ENCODE measurements at regions not wholly inside any gene's neighbourhood (a gene's known extent, or its start where the extent isn't known, plus 50 kb on each side); places are given as distances from the start of the nearest gene placed in this dataset.

GRCh38 chr3:70832089-70832833 is 519.8 kb upstream of the MDFIC2 start:
- ATAC-seq (replicated peaks; ENCODE audit: extremely low read depth, poor library complexity, severe bottlenecking) (no peak), DNase-seq (ENCODE audit: low spot score in 2 of 2) (no peak)
- H3K4me1 Mint-ChIP-seq: no peaks in the 10 kb centered on the region
- H3K27ac Mint-ChIP-seq (ENCODE audit: low read depth): no peak overlapping the region
- no peaks in the 10 kb centered on the region for H3K36me3 Mint-ChIP-seq (ENCODE audit: insufficient read depth)
- no peak overlapping the region for H3K4me3 Mint-ChIP-seq
- H3K27me3 Mint-ChIP-seq: peaks cover 19% of the 10 kb centered on the region
- no peaks in the 10 kb centered on the region for H3K9me3 Mint-ChIP-seq

- H3K9me3 Mint-ChIP-seq: no peaks in the 10 kb centered on the region
- H3K27ac Mint-ChIP-seq (ENCODE audit: low read depth): no peak overlapping the region
- peaks cover 16% of the 10 kb centered on the region for H3K27me3 Mint-ChIP-seq
- H3K36me3 Mint-ChIP-seq (ENCODE audit: insufficient read depth): no peaks in the 10 kb centered on the region
- DNase-seq (ENCODE audit: low spot score in 2 of 2) (no peak), ATAC-seq (replicated peaks; ENCODE audit: extremely low read depth, poor library complexity, severe bottlenecking) (no peak)
- H3K4me3 Mint-ChIP-seq: no peak overlapping the region
- no peaks in the 10 kb centered on the region for H3K4me1 Mint-ChIP-seq
These were observed 516.7 kb upstream of the MDFIC2 start for GRCh38 chr3:70829092-70829491.

DNA sequence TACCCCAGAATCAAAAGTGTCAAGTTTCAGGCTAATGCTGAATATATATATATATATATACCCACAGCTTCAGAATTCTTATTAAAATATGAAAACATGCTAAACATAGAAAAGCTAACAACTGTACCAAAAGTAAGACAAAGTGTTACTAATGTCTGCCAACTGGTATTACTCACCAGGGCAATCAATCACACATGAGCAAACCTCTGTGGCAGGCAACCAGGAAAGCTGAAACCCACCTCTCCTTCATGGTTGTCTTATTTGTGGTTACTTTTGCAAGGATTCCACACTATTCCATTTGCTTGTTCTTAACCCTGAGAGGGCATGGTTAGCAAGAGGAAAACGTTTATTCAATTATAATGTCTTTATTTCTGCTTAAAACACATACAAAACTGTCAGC is 512.3 kb upstream of the MDFIC2 start:
- DNase-seq (ENCODE audit: low spot score in 2 of 2) (no peak), ATAC-seq (replicated peaks; ENCODE audit: extremely low read depth, poor library complexity, severe bottlenecking) (no peak)
- no peak overlapping the region for H3K4me3 Mint-ChIP-seq
- no peak overlapping the region for H3K27ac Mint-ChIP-seq (ENCODE audit: low read depth)
- H3K9me3 Mint-ChIP-seq: no peaks in the 10 kb centered on the region
- H3K27me3 Mint-ChIP-seq: peaks cover 25% of the 10 kb centered on the region
- H3K36me3 Mint-ChIP-seq (ENCODE audit: insufficient read depth): no peaks in the 10 kb centered on the region
- no peaks in the 10 kb centered on the region for H3K4me1 Mint-ChIP-seq

DNA sequence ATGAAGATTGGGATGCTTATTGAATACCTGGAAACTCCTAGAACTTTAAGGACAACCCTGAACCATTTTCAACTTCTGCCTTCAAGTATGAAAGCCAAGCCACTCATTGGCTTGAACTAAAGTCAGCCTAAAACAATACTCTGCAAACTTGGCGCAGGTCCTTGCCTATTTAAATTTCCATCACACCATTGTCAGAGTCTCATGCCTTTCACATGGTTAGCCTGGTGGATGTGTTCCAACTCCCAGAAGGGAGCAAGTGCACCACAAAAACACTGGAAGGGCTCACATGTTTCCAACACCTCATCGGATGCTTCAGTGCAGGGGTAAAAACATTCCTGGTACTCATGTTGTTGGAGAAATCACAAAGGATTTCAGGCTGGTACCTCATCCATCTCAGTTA is 511.6 kb upstream of the MDFIC2 start:
- Mint-ChIP-seq H3K4me1 (no peaks in the 10 kb centered on the region), H3K9me3 (no peaks in the 10 kb centered on the region), H3K4me3 (no peak overlapping the region), H3K27ac (ENCODE audit: low read depth) (no peak overlapping the region), H3K27me3 (peaks cover 32% of the 10 kb centered on the region), H3K36me3 (ENCODE audit: insufficient read depth) (no peaks in the 10 kb centered on the region)
- no peak for ATAC-seq (replicated peaks; ENCODE audit: extremely low read depth, poor library complexity, severe bottlenecking)
- no peak for DNase-seq (ENCODE audit: low spot score in 2 of 2)

DNA sequence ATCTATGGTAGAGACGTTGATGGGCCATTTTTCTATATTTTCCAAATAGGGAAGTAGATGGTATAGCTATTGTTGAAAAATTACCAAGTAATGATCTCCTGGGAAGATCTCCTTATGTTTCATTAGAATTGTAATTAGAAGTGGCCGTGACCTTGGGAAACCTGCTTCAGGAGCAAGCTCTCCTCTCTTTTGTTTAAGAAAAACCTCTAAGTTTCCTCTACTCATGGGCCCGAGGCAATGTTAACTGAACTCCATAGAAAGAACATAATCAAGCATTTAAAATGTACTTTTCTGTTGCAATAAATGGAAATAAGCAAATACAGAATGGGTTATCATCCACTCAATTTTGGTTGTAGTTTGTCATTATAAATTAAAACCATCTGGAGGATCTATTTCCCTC is 511.2 kb upstream of the MDFIC2 start:
- no peak overlapping the region for H3K27ac Mint-ChIP-seq (ENCODE audit: low read depth)
- ATAC-seq (replicated peaks; ENCODE audit: extremely low read depth, poor library complexity, severe bottlenecking): no peak
- peaks cover 35% of the 10 kb centered on the region for H3K27me3 Mint-ChIP-seq
- no peak overlapping the region for H3K4me3 Mint-ChIP-seq
- no peaks in the 10 kb centered on the region for H3K4me1 Mint-ChIP-seq
- no peak for DNase-seq (ENCODE audit: low spot score in 2 of 2)
- H3K36me3 Mint-ChIP-seq (ENCODE audit: insufficient read depth): no peaks in the 10 kb centered on the region
- H3K9me3 Mint-ChIP-seq: no peaks in the 10 kb centered on the region

GRCh38 chr3:70822669-70823068 is 510.2 kb upstream of the MDFIC2 start:
- Mint-ChIP-seq H3K4me3 (no peak overlapping the region), H3K4me1 (no peaks in the 10 kb centered on the region), H3K9me3 (no peaks in the 10 kb centered on the region), H3K27me3 (peaks cover 38% of the 10 kb centered on the region), H3K36me3 (ENCODE audit: insufficient read depth) (no peaks in the 10 kb centered on the region), H3K27ac (ENCODE audit: low read depth) (no peak overlapping the region)
- ATAC-seq (replicated peaks; ENCODE audit: extremely low read depth, poor library complexity, severe bottlenecking) (no peak), DNase-seq (ENCODE audit: low spot score in 2 of 2) (no peak)

DNA sequence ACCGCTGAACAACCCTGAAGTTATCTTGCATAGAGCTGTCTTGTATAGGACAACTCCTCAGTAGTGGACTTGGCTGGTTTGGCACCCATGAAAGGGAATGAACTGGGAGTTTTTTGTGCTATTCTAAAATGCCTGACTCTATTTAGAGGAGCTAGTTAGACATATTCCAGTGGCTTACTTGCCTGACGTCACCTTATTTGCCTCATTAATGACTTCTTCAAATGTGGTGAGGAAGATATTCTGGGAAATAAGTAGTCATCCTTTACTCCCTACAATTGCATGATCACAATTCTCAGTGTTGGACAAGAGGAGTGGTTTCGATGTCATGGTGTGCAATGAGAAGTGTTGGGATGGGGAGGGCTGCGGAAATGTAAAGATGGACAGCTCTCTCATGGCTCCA is 509.2 kb upstream of the MDFIC2 start:
- H3K27ac Mint-ChIP-seq (ENCODE audit: low read depth): no peak overlapping the region
- DNase-seq (ENCODE audit: low spot score in 2 of 2) (no peak), ATAC-seq (replicated peaks; ENCODE audit: extremely low read depth, poor library complexity, severe bottlenecking) (no peak)
- no peaks in the 10 kb centered on the region for H3K4me1 Mint-ChIP-seq
- H3K27me3 Mint-ChIP-seq: peaks cover 47% of the 10 kb centered on the region
- no peak overlapping the region for H3K4me3 Mint-ChIP-seq
- H3K36me3 Mint-ChIP-seq (ENCODE audit: insufficient read depth): no peaks in the 10 kb centered on the region
- H3K9me3 Mint-ChIP-seq: no peaks in the 10 kb centered on the region

- Mint-ChIP-seq H3K36me3 (ENCODE audit: insufficient read depth) (no peaks in the 10 kb centered on the region), H3K9me3 (no peaks in the 10 kb centered on the region), H3K27me3 (peaks cover 51% of the 10 kb centered on the region), H3K4me1 (no peaks in the 10 kb centered on the region), H3K4me3 (no peak overlapping the region), H3K27ac (ENCODE audit: low read depth) (no peak overlapping the region)
- ATAC-seq (replicated peaks; ENCODE audit: extremely low read depth, poor library complexity, severe bottlenecking): no peak
- DNase-seq (ENCODE audit: low spot score in 2 of 2): no peak
These were observed 508.0 kb upstream of the MDFIC2 start for GRCh38 chr3:70820397-70820796.

DNA sequence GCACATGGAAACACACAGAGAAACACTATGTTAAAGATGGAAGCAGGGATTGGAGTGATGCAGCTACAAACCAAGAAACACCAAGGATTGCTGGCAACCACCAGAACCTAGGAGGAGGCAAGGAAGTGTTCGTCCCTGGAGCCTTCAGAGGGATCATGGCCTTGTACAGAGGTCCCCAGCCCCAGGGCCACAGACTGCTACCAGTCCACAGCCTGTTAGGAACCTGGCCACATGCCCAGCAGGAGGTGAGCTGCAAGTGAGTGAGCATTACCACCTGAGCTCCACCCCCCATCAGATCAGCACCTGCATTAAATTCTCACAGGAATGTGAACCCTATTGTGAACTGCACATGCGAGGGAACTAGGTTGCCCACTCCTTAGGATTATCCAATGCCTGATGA is 505.7 kb upstream of the MDFIC2 start:
- ATAC-seq (replicated peaks; ENCODE audit: extremely low read depth, poor library complexity, severe bottlenecking) (no peak), DNase-seq (ENCODE audit: low spot score in 2 of 2) (no peak)
- Mint-ChIP-seq H3K4me1 (no peaks in the 10 kb centered on the region), H3K27ac (ENCODE audit: low read depth) (no peak overlapping the region), H3K27me3 (peaks cover 59% of the 10 kb centered on the region), H3K4me3 (no peak overlapping the region), H3K36me3 (ENCODE audit: insufficient read depth) (no peaks in the 10 kb centered on the region), H3K9me3 (no peaks in the 10 kb centered on the region)

GRCh38 chr3:70816346-70816745 is 503.9 kb upstream of the MDFIC2 start:
- Mint-ChIP-seq H3K27ac (ENCODE audit: low read depth) (no peak overlapping the region), H3K36me3 (ENCODE audit: insufficient read depth) (no peaks in the 10 kb centered on the region), H3K4me1 (no peaks in the 10 kb centered on the region), H3K9me3 (no peaks in the 10 kb centered on the region), H3K4me3 (no peak overlapping the region), H3K27me3 (peaks cover 48% of the 10 kb centered on the region)
- DNase-seq (ENCODE audit: low spot score in 2 of 2) (no peak), ATAC-seq (replicated peaks; ENCODE audit: extremely low read depth, poor library complexity, severe bottlenecking) (no peak)

DNA sequence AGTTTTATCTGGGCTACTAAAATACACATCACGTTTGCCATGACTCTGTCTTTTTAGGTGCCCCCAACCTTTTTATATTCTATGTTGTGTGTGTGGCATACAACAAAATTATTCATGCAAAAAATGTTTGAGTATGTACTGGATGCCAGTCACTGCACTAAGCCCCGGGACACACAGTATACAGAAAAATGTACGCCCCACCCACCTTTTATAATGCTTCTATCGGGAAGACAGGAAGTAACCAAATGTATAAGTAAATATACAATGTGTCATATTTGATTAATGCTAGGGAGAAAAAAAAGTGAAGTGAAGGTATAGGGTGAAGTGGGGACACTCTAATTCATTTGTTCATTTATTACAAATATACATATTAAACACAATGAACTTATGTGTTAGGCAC is 503.4 kb upstream of the MDFIC2 start:
- Mint-ChIP-seq H3K36me3 (ENCODE audit: insufficient read depth) (no peaks in the 10 kb centered on the region), H3K27me3 (peaks cover 48% of the 10 kb centered on the region), H3K4me3 (no peak overlapping the region), H3K9me3 (no peaks in the 10 kb centered on the region), H3K4me1 (no peaks in the 10 kb centered on the region), H3K27ac (ENCODE audit: low read depth) (no peak overlapping the region)
- ATAC-seq (replicated peaks; ENCODE audit: extremely low read depth, poor library complexity, severe bottlenecking) (no peak), DNase-seq (ENCODE audit: low spot score in 2 of 2) (no peak)

GRCh38 chr3:70813311-70813710 is 500.9 kb upstream of the MDFIC2 start:
- ATAC-seq (replicated peaks; ENCODE audit: extremely low read depth, poor library complexity, severe bottlenecking): no peak
- DNase-seq (ENCODE audit: low spot score in 2 of 2): no peak
- no peaks in the 10 kb centered on the region for H3K9me3 Mint-ChIP-seq
- no peaks in the 10 kb centered on the region for H3K36me3 Mint-ChIP-seq (ENCODE audit: insufficient read depth)
- peaks cover 35% of the 10 kb centered on the region for H3K27me3 Mint-ChIP-seq
- no peaks in the 10 kb centered on the region for H3K4me1 Mint-ChIP-seq
- no peak overlapping the region for H3K27ac Mint-ChIP-seq (ENCODE audit: low read depth)
- no peak overlapping the region for H3K4me3 Mint-ChIP-seq

DNA sequence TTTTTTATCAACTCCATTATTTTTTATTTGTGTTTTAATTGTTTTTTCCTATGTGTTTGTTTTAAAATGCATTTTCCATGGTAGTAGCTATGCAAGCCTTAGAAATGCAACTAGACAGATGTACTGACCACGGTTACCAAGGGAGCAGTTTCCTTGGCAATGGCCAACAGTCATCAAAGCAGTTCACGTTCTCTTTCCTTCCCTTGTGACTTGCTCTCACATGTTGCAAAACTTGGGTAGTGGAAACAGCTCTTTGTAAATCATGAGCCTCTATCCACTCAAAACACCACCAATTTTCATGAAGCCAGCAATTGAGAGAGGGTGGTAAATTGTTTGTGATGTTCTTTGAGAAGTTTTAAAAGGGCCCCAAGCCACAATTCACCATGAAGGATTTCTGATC is 499.4 kb upstream of the MDFIC2 start:
- ATAC-seq (replicated peaks; ENCODE audit: extremely low read depth, poor library complexity, severe bottlenecking) (no peak), DNase-seq (ENCODE audit: low spot score in 2 of 2) (no peak)
- Mint-ChIP-seq H3K9me3 (no peaks in the 10 kb centered on the region), H3K4me3 (no peak overlapping the region), H3K27ac (ENCODE audit: low read depth) (no peak overlapping the region), H3K36me3 (ENCODE audit: insufficient read depth) (no peaks in the 10 kb centered on the region), H3K27me3 (peaks cover 34% of the 10 kb centered on the region), H3K4me1 (no peaks in the 10 kb centered on the region)

Data from central memory CD8-positive, alpha-beta T cell (primary cell).